ENCODE measurements at regions not wholly inside any gene's neighbourhood (a gene's known extent, or its start where the extent isn't known, plus 50 kb on each side); places are given as distances from the start of the nearest gene placed in this dataset.
"Not testable (repeated sequence)": the region's sequence is repeated elsewhere in the genome, so short reads cannot be mapped to it uniquely, and the experiment has no call there.

DNA sequence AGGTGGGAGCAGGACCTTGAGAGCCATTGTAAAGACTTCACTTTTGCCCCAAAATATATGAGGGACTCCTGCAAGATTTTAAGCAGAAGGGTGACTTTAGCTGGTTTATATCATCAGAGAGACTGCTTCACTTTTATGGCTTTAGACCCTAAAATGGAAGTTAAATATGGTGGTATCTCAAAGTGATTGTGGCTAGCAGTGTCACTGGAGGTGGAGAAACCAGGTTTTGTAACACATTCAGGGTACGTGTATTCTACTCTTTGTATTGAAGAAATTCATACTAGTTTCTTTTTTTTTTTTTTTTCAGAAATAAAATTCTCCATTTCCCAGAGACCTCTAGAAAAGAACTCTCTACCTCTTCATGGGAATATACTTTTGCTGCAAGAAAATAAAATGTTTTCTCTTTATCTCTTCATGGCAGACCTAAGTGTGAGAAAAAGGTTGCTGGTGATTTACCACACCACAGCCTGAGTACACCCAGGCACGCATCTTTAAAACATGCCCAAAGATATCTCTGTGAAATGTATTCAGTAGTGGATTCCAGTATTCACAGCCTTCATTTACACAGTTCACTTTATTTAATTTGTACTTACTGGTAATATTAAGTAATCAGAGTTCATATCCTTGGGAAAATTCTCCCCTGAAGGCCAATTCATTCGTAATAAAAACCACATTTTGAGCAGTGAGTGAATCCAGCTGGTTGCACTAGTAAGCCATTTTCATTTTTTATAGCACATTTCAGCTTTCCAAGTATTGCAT is 74.3 kb upstream of the GUCY1A1 start:
- no peak for DNase-seq (ENCODE audit: low read depth in 2 of 2, low spot score in 1 of 2)

DNA sequence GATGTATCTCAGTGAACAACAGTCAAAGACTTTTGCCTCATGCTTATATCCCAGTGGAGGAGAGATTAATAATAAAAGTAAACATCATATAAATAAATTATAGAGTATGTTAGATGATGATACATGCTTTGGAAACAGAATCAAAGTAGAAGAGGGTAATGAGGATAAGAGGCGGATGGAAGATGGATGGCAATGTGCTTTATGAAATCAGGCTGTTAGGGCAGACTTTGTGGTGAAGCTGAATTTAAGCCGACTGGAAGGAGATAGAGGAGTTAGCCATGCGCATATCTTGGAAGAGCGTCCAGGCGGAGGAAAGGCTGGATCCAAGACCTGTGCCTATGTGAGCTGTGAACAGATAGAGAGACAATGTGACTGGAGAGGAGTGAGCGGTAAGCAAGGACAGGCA is 74.9 kb upstream of the GUCY1A1 start:
- DNase-seq (ENCODE audit: low read depth in 2 of 2, low spot score in 1 of 2): no peak

DNA sequence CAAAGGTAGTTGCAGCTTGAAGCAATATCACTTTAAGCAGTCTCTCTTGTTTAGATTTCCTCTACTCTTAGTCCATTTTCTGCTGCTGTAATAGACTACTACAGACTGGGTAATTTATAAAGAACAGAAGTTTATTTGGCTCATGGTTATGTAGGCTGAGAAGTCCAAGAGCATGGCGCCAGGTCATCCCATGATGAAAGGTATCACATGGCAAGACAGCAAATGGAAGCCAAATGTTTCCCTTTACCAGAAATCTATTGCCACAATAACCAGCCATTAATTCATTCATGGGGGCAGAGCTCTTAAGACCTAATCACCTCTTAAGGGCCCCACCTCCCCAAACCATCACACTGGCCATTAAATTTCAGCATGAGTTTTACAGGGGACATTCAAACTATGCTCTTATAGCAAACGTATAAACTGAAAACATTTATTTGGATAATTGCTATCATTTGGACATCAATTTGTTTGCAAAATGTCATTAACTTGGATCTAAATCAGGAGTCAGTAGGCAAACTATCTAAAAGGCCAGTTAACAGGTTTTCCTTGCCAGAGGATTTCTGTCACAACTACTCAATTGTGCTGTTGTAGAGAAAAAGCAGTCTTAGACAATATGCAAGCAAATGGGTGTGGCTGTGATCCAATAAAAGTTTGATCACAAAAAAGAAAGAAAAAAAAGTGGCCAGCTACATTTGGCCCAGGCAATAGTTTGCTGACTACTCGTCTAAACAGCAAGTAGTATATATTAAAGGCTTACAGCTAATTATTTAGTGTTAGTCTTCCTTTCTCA is 75.7 kb upstream of the GUCY1A1 start:
- no peak for DNase-seq (ENCODE audit: low read depth in 2 of 2, low spot score in 1 of 2)

DNA sequence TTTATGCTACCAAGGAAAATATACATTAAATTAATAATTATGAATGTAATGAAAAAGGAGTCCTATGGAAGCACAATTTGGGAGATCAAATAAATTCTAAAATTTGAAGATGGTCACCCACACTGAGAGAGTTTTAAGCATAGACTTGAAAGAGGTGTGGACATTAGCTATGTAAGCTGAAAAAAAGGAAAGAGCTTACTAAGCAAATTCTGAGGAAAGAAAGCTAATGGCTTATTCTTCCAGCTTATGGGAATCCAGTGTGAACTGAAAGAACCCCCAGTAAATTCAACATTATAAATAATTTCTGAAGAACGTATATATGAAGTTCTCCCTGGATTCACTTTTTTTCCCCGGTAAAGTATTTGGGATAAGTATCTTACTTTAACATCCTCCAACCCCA is 78.2 kb upstream of the GUCY1A1 start:
- DNase-seq (ENCODE audit: low read depth in 2 of 2, low spot score in 1 of 2): no peak

DNA sequence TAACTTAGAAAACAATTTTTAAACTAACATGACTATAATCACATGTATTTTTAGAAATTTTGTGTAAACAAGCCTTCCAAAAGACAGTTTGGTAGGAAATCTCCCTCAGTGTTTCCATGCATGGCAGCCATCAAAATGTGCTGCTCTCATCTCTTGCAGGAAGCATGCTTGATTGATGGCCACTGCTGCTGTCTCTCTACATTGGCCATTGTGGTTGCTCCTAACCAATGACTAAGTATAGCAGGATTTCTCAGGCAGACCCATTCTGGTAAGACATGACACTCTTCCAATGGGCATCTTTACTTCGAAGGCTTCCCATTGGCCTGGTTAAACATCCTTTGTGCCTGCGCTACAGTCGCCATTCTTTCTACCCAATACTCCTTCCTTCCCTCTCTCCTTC is 78.9 kb upstream of the GUCY1A1 start:
- no peak for DNase-seq (ENCODE audit: low read depth in 2 of 2, low spot score in 1 of 2)

DNA sequence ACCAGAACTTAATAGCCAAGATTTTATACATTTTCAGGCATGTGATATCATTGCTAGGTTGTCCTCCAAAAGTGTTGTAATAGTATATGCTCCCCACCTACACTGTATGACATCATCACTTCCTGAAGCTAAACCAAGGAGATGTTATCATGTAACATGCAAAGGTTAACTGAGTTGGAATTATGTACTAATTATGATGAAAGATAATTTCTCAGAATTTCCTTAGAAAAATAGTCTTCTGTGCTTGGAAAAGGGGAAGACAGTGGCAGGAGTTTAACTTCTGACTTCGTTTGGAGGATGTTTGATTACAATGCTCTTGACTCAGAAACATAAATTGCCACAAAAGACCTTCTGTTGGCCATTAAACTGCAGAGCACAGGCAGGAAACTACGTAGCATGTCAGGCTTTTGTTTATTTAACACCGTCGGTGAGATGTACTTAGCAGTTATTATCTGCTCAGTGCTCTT is 83.6 kb upstream of the GUCY1A1 start:
- DNase-seq (ENCODE audit: low read depth in 2 of 2, low spot score in 1 of 2): no peak

DNA sequence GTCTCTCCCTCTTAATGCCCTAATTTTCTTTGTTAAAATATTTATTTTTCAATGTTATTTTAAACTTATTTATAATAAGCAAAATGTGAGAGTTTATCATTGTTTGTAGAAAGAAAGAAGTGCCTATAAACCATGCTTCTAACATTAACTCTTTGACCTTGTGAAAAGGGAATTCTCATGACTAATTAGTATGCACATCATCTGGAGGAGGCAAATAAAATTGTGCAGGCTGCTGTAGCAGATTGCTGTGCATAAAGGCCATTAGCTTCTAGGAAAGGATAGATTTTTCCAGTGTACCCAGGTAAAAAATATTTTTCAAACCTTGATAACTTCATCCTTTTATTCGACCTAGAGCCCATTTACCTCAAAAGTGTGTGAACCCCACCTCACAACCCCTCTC is 84.6 kb upstream of the GUCY1A1 start:
- no peak for DNase-seq (ENCODE audit: low read depth in 2 of 2, low spot score in 1 of 2)

DNA sequence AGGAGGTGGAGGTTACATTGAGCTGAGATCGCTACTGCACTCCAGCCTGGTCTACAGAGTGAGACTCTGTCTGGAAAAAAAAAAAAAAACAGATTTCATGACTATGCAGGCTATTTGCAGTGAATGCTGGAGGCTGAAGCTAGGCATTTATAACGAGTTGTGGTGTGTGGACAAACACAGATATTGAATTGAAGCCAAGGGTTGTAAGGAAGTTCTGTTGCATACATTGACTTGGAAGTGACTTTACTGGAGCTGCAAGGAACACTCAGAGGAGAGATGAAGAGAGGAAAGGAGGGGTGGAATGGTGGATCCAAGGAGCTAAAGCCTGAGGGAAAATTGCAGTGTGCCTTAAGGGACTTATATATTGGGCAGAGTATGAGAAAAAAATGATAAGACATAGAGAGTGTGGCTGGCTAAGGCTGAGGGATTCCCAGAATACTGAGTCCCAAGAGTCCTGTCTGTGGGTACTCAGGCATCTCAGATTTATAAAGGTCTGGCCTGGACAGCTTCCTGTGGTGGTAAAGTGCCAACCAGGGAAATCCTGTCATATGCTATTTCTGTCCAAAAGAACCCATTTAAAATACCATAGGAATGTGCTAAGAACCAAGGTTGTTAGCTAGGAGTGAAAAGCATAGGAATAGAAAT is 87.8 kb upstream of the GUCY1A1 start:
- DNase-seq (ENCODE audit: low read depth in 2 of 2, low spot score in 1 of 2): no peak

DNA sequence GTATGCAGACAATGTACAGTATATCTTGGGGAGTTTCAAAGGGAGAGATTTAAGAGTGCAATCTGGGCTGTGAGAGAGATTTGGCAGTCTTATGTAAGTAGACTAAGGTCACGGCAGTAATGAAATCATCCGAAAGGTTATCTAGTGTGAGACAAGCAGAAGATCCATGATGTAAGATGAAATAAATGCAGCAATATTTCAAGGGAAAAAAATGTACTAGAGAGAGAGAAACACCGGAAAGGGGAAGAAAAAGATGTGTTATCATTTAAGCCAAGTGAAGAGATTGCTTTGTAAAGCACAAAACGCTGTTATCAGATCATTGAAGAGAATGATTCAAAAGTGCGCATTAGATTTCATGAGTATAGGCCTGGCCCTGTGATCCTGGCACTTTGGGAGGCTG is 88.4 kb upstream of the GUCY1A1 start:
- no peak for DNase-seq (ENCODE audit: low read depth in 2 of 2, low spot score in 1 of 2)

DNA sequence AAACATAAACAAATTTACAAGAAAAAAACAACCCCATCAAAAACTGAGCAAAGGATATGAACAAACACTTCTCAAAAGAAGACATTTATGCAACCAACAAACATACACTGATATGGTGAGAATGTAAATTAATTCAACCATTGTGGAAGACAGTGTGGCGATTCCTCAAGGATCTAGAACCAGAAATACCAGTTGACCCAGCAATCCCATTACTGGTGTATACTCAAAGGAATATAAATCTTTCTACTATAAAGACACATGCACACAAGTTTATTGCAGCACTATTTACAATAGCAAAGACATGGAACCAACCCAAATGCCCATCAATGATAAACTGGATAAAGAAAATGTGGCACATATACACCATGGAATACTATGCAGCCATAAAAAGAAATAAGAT is 92.3 kb upstream of the GUCY1A1 start:
- DNase-seq (ENCODE audit: low read depth in 2 of 2, low spot score in 1 of 2): not testable (repeated sequence)

DNA sequence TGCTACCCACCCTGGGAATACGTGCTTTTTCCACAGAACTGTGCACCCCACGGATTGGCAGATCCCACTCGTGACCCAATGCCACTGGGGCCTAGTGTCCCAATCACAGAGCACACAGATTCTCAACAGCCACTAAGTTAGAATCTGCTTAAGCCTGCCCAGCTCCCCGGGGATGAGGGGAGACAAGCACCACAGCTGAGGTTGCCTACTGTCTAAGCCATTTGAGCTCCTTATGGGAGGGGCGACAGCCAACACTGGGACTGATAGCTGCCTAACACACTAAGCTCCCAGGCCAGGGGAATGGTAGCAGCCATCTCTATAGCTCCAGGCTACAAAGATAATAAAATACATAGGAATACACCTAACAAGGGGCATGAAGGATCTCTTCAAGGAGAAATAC is 93.5 kb upstream of the GUCY1A1 start:
- DNase-seq (ENCODE audit: low read depth in 2 of 2, low spot score in 1 of 2): no peak

DNA sequence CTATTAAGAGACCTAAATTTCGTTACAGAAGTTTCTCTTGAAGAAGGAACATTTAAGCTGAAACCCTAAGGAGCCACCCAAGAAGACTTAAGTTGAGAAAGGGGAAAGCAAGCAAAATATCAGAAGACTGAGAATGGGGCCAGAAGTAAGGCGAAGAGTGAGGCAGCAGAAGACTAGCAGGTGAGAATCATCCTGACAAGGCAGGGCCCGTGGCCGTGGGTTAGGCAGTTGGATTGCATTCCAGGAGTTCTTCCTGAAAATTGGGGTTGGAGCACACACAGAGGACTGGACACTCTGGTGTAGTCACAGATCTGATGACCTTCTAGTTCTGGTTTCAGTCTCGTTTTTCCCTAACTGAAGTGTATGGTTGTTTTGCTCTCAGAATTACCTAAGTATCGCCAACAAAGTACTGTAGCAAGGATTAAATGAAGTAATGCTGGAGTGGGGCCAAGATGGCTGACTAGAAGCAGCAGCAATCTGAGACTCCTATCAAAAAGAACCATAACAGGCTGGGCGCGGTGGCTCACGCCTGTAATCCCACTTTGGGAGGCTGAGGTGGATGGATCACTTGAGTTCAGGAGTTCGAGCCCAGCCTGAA is 94.4 kb upstream of the GUCY1A1 start:
- DNase-seq (ENCODE audit: low read depth in 2 of 2, low spot score in 1 of 2): no peak

DNA sequence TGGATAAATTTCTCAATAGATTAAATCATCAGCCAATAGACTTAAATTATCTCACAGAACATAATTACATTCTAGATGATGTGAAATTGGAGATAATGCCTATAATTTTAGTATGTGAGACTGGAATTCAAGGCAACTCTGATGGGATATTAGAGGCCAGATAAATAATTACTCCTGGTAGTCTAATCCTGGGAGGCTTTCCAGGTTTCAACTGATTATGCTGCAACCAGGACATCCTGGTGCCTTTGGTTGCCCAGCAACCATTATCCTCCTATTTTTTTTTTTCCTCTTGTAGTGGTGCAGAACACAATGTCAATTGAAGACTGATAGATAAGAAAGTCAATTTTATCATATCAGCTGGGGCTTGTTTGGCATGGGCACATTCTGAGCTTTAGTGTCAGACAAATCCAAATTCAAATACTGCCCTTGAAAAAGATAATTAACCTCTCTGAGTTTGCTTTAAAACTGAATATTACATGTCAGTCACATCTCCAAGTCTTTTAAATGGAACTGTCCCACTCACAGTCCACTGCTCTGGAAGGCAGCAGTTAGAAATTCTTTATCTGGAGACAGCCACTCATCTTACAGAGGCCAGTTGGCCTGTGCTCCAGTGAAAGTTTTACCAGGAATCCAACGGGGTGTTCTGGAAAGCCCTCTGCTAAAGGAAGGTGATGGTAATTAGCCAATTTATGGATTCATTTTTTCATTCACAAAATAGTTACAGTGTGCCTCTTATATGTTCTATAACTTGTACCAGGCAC is 95.3 kb upstream of the GUCY1A1 start:
- no peak for DNase-seq (ENCODE audit: low read depth in 2 of 2, low spot score in 1 of 2)

DNA sequence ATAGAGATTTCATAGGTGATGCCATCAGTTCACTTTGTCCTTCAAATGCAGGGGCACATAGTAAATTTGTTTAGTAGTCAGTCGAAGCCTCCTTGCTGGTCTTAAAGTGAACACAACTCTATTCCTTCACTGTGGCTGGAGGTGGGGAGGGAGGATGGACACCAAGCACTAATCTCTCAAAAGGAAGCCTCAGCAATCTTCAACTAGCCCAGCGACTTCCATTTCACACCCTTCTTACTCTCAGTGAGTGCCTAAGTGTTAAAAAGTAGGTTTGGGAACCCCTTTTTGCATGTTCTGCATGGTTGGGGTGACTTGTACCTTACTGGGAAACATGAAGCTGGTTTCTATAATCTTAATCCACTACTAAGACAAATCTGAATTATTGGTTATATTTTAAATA is 96.0 kb upstream of the GUCY1A1 start:
- DNase-seq (ENCODE audit: low read depth in 2 of 2, low spot score in 1 of 2): no peak

DNA sequence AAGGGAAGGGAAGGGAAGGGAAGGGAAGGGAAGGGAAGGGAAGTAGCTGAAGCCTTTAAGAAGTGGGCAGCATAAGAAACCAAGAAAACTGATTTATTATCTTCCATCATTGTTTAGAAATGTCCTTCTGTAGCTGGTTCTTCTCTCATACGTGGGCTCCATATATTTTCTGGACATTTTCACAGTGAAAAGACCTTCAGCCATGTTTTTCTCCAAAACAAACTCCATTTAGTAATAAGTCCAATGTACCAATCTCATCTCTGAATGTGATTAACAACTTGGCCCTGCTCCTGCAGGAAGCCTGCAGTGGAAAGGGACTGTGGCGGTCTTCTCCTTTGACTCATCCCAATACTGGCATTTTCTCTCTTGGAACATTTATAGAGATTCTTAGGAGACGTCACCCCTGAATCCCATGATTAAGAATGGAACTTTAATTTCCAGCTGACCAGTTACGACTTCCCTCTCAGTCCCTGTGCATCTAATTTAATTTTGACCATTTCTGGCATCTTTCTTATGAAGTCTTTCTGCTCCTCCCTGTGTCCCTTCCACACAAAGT is 96.6 kb upstream of the GUCY1A1 start:
- DNase-seq (ENCODE audit: low read depth in 2 of 2, low spot score in 1 of 2): no peak

DNA sequence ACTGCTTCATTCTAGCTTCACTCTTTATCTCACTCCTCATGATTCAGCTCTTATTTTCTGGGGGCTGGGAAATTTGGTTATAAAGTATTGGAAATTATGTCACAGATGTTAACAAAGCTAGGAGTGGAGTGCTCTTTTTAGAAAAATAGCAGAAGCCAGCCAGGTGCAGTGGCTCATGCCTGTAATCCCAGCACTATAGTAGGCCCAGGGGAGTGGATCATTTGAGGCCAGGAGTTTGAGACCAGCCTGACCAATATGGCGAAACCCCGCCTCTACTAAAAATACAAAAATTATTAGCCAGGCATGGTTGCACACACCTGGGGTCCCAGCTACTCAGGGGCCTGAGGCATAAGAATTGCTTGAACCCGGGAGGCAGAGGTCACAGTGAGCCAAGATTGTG is 97.2 kb upstream of the GUCY1A1 start:
- DNase-seq (ENCODE audit: low read depth in 2 of 2, low spot score in 1 of 2): no peak

DNA sequence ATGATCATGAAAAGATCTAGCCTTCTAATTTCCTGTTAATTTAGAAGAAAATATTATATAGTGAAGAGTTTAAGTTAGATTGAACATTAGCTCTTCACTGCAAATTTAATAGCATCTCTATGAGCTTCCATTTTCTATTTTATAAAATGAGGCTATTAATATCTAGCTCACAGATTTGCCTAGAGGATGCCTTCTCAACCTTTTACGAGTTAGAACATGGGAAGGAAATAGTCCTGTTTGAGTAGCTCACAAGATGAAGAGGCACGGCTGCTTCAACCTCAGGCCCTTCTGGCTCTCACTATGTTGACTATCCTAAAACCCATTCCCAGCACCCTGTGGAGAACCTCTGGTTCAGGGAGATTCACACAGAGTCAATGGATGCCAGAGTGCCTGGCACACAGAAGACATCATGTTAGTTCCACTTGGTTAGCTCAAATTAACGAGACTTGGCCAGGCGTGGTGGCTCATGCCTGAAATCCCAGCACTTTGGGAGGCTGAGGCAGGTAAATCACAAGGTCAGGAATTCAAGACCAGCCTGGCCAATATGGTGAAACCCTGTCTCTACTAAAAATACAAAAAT is 97.9 kb upstream of the GUCY1A1 start:
- no peak for DNase-seq (ENCODE audit: low read depth in 2 of 2, low spot score in 1 of 2)

DNA sequence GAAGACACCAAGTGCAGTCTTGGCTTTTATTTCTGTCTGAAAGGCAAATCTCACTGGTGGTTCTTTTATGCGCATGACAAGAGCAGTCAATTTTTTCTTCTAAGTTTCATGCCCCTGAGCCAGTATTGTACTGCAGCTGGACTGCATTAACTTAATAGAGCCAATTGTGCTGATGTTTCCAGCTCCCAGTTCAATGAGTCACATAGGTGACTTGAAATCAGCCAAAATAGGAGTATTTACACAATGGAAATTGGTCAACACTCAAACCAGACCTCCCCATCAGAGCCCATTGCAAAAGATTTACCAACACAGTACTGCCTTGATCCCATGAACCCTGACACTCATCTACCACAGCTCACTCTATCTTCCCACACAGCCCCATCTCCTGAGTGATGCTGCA is 100.3 kb upstream of the GUCY1A1 start:
- DNase-seq (ENCODE audit: low read depth in 2 of 2, low spot score in 1 of 2): no peak

DNA sequence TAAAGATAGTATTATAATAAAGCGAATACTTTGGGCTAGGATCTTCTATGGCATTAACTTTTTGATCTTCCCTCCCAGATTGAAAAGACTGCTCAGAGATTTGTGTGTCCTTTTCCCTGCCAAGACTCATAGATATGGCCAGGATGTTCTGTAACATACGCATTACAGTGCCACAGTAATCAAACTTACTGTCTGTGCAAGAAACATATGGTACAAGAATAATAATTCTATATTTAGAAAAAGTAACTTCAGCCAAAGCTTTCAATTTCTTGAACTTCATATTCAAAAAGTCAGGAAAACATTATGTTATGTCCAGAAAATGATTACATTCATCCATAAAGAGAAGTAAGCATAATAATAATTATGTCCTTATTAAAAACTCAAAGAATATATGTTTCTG is 100.9 kb upstream of the GUCY1A1 start:
- DNase-seq (ENCODE audit: low read depth in 2 of 2, low spot score in 1 of 2): no peak

DNA sequence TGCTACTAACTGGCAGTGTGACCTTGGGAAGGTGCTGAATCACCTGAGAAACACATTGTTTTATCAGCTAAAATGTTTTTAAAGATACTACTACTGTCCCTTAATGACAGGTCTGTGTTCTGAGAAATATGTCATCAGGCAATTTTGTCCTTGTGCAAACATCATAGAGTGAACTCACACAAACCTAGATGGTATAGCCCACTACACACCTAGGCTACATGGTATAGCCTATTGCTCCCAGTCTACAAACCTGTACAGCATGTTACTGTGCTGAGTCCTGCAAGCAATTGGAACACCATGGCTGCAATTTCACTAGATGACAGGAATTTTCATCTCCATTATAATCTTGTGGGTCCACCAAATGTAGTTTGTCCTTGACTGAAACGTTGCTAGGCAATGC is 101.3 kb upstream of the GUCY1A1 start:
- DNase-seq (ENCODE audit: low read depth in 2 of 2, low spot score in 1 of 2): no peak
